Fibroblast of lung (primary cell): ENCODE measurements at regions not wholly inside any gene's neighbourhood (a gene's known extent, or its start where the extent isn't known, plus 50 kb on each side); places are given as distances from the start of the nearest gene placed in this dataset.

ENCODE experiments used
- CTCF ChIP-seq, 2 donors: IDR thresholded peaks in 1 of 2; conservative IDR thresholded peaks in 1 of 2; 1 replicate in 1 of 2; 2 replicates in 1 of 2; pipeline ENCODE4 v1.5.1; 2011 to 2012; ENCODE audit warnings: low read length in 2 of 2, control low read depth in 1 of 2, inconsistent platforms in 1 of 2, low read depth in 1 of 2, mild to moderate bottlenecking in 1 of 2
- EZH2 ChIP-seq: IDR thresholded peaks from 2 replicates; pipeline ENCODE4 v1.5.1; 2012; ENCODE audit warnings: low read length, control low read depth, mild to moderate bottlenecking; ENCODE audit errors: missing control alignments

DNA sequence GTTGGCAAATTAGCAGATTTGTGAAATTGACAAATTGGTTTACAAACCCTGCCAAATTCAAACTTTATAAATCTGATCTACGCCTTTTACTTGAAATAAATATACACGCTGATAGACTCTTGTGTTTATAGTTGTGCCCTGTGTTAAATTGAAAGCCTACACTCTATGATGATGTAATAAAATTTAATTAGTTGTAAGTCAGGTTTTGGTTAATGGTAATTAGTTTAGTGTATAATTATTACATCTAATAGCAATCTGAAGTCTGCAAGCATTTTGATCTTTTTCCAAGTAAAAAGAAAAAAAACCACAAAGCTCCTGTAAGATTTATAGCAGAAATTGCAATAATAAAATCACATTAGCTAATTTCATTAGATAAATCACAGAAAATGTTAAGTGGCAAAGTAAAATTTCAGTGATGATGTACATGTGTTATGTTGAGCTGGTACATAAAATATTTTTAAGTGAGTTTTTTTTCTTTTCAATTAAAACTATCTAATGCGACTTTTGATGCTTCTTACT, 72.7 kb upstream of the TENM3 start:
- TF ChIP-seq EZH2 (no peak), CTCF (conservative IDR thresholded peaks at IDR 0.05 in 1 of 2, IDR thresholded peaks at IDR 0.05 in 1 of 2; ENCODE audit: low read depth in 1 of 2, low read length in 2 of 2) (no peak)
